Stimulated activated CD8-positive, alpha-beta memory T cell treated with anti-CD3 and anti-CD28 coated beads, Interleukin-7, amount 100 ng/mL, for 1 hour (primary cell): ENCODE measurements at regions not wholly inside any gene's neighbourhood (a gene's known extent, or its start where the extent isn't known, plus 50 kb on each side); places are given as distances from the start of the nearest gene placed in this dataset.

ENCODE experiments used
- DNase-seq, 2 donors: peaks; one replicate each; pipeline ENCODE4 v3.0.0-alpha.2; 2020; ENCODE audit warnings: low read depth in 2 of 2

GRCh38 chr2:14565666-14566065 lies 66.9 kb upstream of the LRATD1 start:
- DNase-seq = no peak

- DNase-seq = no peak
Measured at GRCh38 chr2:14567561-14567960, 65.0 kb upstream of the LRATD1 start.

- DNase-seq = no peak
Measured at GRCh38 chr2:14569294-14569693, 63.2 kb upstream of the LRATD1 start.

- no peak for DNase-seq
Measured at GRCh38 chr2:14572633-14573032, 59.9 kb upstream of the LRATD1 start.

GRCh38 chr2:14577843-14578242 lies 54.7 kb upstream of the LRATD1 start:
- DNase-seq = no peak
